ENCODE measurements at regions not wholly inside any gene's neighbourhood (a gene's known extent, or its start where the extent isn't known, plus 50 kb on each side); places are given as distances from the start of the nearest gene placed in this dataset.

DNA sequence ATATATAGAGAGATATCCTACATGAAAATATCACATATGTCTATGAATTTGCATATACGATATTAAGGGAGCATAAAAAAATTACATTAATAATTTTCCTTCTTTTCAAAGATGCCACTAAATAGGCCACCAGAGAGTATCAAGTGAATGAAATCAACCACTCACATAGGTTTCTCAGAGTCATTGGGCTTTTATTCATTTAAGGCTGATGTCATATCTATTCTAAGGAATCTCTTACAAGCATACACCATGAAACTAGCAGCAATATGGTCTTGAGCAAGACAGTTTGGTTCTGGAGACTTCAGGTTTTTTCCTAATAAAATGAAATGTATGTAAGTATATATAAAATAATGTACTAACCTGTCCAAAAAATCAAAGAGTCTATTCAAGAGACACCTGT is 420.4 kb downstream of the PLA2G4A start:
- 0 out of 2 replicates have a peak, but pooled peaks cover 3% of the 10 kb centered on the region for H3K9me3 ChIP-seq
- no peaks in the 10 kb centered on the region for H3K27me3 ChIP-seq
- no peaks in the 10 kb centered on the region for H3K4me1 ChIP-seq
- H3K4me3 ChIP-seq, result no peak overlapping the region
- H3K27ac ChIP-seq, result no peak overlapping the region
- no peaks in the 10 kb centered on the region for H3K36me3 ChIP-seq
- H4K20me1 ChIP-seq, result no peaks in the 10 kb centered on the region
- no peak for TF ChIP-seq Cebpa-rat (IDR thresholded peaks at IDR 0.05)
- no peak overlapping the region for H3K4me2 ChIP-seq
- H3K9ac ChIP-seq, result no peak overlapping the region

DNA sequence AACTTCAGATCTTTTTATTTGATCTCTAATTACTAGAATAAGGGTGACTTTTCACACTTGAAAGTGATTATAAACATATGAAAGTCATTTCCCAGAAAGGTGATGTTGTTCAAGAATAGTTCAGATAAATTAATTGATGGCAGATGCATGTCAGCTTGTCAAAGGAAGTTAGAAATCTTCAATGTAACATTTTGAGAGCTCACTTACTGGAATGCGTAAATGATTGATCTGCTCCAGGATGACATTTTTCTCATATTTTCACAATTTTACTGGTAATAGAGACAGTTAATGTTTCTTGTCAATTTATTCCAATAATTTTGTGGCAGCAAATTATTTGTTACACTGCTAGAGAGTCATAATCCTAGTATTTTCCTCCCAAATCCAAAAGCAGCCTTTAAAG is 424.2 kb downstream of the PLA2G4A start:
- H3K9me3 ChIP-seq, result no peaks in the 10 kb centered on the region
- no peak overlapping the region for H3K4me2 ChIP-seq
- no peaks in the 10 kb centered on the region for H3K36me3 ChIP-seq
- H4K20me1 ChIP-seq, result no peaks in the 10 kb centered on the region
- H3K27ac ChIP-seq, result no peak overlapping the region
- no peak for TF ChIP-seq Cebpa-rat (IDR thresholded peaks at IDR 0.05)
- H3K4me1 ChIP-seq, result no peaks in the 10 kb centered on the region
- H3K27me3 ChIP-seq, result no peaks in the 10 kb centered on the region
- no peak overlapping the region for H3K9ac ChIP-seq
- no peak overlapping the region for H3K4me3 ChIP-seq

DNA sequence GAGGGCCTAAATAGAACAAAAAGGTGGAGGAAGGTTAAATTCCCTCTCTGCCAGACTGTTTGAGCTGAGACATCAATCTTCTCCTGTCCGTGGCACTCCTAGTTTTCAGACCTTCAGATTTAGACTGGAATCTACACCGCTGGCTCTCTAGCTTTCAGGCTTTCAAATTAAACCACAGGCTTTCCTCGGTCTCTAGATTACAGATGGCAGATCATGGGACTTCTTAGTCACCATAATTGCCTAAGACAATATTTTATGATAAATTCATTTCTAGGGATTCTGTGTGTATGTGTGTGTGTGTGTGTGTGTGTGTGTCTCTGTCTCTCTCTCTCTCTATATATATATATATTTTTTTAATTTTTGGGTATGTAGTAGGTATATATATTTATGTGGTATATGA is 428.7 kb downstream of the PLA2G4A start:
- Histone ChIP-seq H3K4me1 (no peaks in the 10 kb centered on the region), H3K36me3 (no peaks in the 10 kb centered on the region), H3K27me3 (no peaks in the 10 kb centered on the region), H3K9ac (no peak overlapping the region), H3K4me3 (no peak overlapping the region), H3K9me3 (no peaks in the 10 kb centered on the region), H3K27ac (no peak overlapping the region), H4K20me1 (no peaks in the 10 kb centered on the region), H3K4me2 (no peak overlapping the region)
- TF ChIP-seq Cebpa-rat (IDR thresholded peaks at IDR 0.05), result no peak

DNA sequence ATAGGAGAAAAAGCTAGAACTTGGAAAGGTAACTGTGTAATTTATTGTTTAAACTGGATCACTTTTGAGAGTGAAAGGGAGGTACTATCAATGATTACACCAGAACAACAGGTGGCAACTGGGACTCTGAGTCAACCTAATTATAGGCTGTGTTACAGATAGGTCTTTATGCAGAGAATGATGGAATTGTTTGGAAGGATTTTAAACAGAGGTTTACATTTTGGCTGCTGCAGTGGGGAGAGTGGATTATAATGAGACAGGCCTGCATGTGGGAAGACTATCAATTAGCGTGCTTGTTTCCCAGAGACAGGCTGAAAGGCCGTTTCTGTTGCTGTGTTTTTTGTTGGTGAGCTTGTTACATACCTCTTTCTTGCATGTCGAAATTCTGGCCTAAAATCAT is 432.9 kb downstream of the PLA2G4A start:
- no peaks in the 10 kb centered on the region for H4K20me1 ChIP-seq
- TF ChIP-seq Cebpa-rat (IDR thresholded peaks at IDR 0.05), result no peak
- no peak overlapping the region for H3K27ac ChIP-seq
- H3K36me3 ChIP-seq, result no peaks in the 10 kb centered on the region
- no peaks in the 10 kb centered on the region for H3K9me3 ChIP-seq
- no peak overlapping the region for H3K4me3 ChIP-seq
- H3K4me2 ChIP-seq, result no peak overlapping the region
- H3K9ac ChIP-seq, result no peak overlapping the region
- no peaks in the 10 kb centered on the region for H3K4me1 ChIP-seq
- no peaks in the 10 kb centered on the region for H3K27me3 ChIP-seq

DNA sequence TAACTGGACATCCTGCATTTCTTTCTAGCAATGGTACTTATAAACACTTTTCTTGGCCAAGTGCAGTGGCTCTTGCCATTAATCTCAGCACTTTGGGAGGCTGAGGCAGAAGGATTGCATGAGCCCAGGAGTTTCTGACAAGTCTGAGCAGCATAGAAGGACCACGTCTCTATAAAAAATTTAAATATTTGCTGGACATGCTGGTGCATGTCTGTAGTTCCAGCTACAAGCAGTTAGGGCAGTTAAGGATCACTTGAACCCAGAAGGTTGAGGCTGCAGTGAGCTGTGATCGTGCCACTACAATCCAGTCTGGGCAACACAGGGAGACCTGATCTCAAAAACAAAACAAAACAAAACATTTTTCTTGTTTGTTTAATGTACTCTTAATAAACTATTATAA is 434.0 kb downstream of the PLA2G4A start:
- H3K27me3 ChIP-seq, result no peaks in the 10 kb centered on the region
- no peaks in the 10 kb centered on the region for H3K36me3 ChIP-seq
- no peak overlapping the region for H3K4me2 ChIP-seq
- no peaks in the 10 kb centered on the region for H4K20me1 ChIP-seq
- H3K9ac ChIP-seq, result no peak overlapping the region
- H3K4me1 ChIP-seq, result no peaks in the 10 kb centered on the region
- no peak overlapping the region for H3K27ac ChIP-seq
- H3K4me3 ChIP-seq, result no peak overlapping the region
- H3K9me3 ChIP-seq, result no peaks in the 10 kb centered on the region
- TF ChIP-seq Cebpa-rat (IDR thresholded peaks at IDR 0.05), result no peak

DNA sequence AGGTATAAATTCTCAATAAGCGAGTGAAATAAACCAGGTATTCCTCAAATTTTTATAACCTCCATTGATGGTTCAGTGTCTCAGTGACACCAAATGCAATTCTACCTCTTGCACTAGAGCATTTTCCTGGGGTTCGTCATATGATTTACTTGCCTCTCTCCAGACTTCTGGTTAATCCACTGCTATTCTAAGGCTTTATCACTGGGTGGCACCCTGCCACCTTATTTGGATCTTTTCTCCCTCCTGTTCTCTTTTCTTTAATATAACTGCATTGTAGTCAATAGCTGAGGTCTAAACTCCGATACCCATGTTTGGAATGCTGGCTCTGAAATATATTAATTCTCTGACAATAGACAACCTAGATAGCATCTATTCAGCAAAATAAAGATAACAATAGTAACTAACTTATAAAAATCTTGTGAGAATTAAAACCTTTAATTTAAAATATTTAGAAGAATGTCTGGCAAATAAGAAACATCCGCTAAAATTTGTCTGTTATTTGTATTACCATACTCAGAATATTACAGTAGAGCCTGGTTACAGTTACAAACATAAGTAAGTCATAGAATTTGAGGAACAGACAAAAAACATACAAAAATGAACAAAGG is 436.4 kb downstream of the PLA2G4A start:
- Histone ChIP-seq H3K36me3 (no peaks in the 10 kb centered on the region), H3K4me2 (no peak overlapping the region), H3K9ac (no peak overlapping the region), H3K4me1 (no peaks in the 10 kb centered on the region), H3K27me3 (no peaks in the 10 kb centered on the region), H3K4me3 (no peak overlapping the region), H3K9me3 (no peaks in the 10 kb centered on the region), H3K27ac (no peak overlapping the region), H4K20me1 (no peaks in the 10 kb centered on the region)
- no peak for TF ChIP-seq Cebpa-rat (IDR thresholded peaks at IDR 0.05)

DNA sequence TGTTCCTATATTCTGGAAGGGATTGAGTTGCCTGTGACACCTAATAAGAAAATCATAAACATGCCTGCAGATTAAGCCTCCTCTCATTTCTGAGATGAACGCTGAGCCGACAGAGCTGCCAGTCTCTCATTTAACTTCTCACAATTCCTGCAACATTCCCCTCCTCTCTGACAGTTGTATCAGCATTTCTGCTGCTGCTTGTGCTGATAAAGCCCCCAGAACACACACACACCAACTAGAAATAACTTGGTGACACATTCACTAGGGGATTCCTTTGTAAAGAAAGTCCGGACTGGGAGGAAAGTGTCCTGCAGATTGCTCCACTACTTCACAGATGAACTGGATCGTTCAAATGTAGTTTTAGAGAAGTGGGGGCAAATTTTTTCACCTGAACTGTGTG is 437.3 kb downstream of the PLA2G4A start:
- Histone ChIP-seq H3K27ac (no peak overlapping the region), H3K9ac (no peak overlapping the region), H3K9me3 (no peaks in the 10 kb centered on the region), H3K4me1 (no peaks in the 10 kb centered on the region), H3K36me3 (no peaks in the 10 kb centered on the region), H3K4me2 (no peak overlapping the region), H3K27me3 (no peaks in the 10 kb centered on the region), H3K4me3 (no peak overlapping the region), H4K20me1 (no peaks in the 10 kb centered on the region)
- no peak for TF ChIP-seq Cebpa-rat (IDR thresholded peaks at IDR 0.05)

DNA sequence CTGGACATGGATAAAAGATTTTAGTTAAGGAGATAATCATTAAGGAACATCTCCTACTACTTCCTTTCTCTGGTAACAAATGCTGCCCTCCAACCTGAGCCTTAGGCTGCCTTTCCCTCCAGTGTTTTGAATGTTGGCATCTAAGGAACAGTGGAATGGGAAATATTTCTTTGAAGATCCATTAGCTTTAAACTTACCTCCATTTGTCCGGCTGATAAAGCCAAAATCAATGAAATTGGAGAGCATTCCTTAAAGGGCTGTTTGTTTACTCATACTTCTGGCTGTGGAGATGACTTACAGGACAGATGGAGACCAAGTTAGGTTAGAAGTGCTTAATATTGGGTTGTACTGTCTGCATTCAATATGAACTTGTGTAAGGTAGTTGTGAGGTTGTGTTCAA is 439.1 kb downstream of the PLA2G4A start:
- Histone ChIP-seq H3K9ac (no peak overlapping the region), H3K9me3 (no peaks in the 10 kb centered on the region)
- no peak for TF ChIP-seq Cebpa-rat (IDR thresholded peaks at IDR 0.05)

DNA sequence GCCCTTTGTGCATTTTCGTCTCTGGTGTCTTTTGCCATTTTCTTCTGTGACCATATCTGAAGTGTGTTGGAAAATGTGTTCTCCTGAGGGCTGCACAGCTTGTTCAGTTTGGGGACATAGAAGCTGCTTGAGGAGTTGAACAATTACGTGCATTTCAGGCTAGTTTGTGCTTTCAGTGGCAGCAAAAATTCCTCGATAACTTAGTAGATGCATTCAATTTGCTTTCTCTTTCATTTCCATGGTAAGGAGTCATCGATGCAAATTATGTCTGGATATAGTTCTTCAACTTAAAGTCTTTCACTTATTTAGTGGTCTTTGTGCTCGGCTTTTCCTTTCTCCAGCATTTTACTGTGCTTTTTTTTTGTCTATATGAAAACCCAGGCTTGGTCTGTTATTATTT is 441.5 kb downstream of the PLA2G4A start:
- Histone ChIP-seq H3K27ac (no peak overlapping the region), H3K9ac (no peak overlapping the region), H3K4me2 (no peak overlapping the region), H3K4me1 (no peaks in the 10 kb centered on the region), H3K27me3 (no peaks in the 10 kb centered on the region), H3K36me3 (no peaks in the 10 kb centered on the region), H3K4me3 (no peak overlapping the region), H4K20me1 (no peaks in the 10 kb centered on the region), H3K9me3 (no peaks in the 10 kb centered on the region)
- no peak for TF ChIP-seq Cebpa-rat (IDR thresholded peaks at IDR 0.05)

More for the DNA sequence above, 439.1 kb downstream of the PLA2G4A start:
- Histone ChIP-seq H3K27me3 (no peaks in the 10 kb centered on the region), H4K20me1 (no peaks in the 10 kb centered on the region), H3K4me3 (no peak overlapping the region), H3K4me2 (no peak overlapping the region), H3K27ac (no peak overlapping the region), H3K36me3 (no peaks in the 10 kb centered on the region), H3K4me1 (no peaks in the 10 kb centered on the region)

DNA sequence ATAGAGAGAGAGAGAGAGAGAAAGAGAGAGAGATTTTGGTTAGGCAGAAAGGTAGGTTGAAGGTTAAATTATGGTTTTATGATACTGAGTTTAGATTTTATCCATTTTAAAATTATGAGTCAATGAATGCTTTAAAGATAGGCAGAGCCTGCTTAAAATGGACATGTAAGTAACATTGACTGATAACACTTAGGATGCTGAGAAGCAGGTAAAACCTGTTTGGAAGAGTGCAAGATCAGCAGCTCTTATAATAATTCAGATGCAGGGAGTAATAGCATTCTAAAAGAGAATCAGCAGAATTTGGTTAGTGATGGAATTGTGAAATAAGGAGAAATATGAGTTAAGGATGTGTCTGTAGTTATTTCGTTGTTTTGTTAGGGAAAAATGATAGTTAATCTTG is 446.6 kb downstream of the PLA2G4A start:
- Histone ChIP-seq H3K4me3 (no peak overlapping the region), H4K20me1 (no peaks in the 10 kb centered on the region), H3K4me2 (no peak overlapping the region), H3K9me3 (no peaks in the 10 kb centered on the region), H3K27ac (no peak overlapping the region), H3K36me3 (no peaks in the 10 kb centered on the region), H3K4me1 (no peaks in the 10 kb centered on the region), H3K27me3 (no peaks in the 10 kb centered on the region), H3K9ac (no peak overlapping the region)
- no peak for TF ChIP-seq Cebpa-rat (IDR thresholded peaks at IDR 0.05)

DNA sequence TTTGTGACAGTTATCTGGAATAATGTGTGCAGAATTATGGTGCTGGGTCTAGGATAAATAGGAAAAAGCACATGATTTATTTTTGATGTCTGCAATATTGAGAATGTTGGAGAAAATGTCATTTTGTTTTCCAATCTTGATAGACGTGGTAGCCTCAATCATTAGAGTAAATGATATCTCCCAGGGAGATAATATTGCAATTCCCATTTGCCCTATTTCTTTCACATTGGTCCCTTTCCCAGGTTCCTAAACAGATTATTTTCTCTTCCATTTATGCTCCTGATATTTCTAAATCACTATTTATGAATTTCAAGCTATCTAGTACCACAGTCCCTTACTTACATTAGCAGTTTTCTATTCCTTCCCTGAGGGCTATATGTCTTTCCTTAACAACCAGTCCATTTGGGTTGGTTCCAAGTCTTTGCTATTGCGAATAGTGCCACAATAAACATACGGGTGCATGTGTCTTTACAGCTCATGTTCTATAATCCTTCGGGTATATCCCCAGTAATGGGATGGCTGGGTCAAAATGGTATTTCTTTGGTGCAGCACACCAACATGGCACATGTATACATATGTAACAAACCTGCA is 447.3 kb downstream of the PLA2G4A start:
- Histone ChIP-seq H3K36me3 (no peaks in the 10 kb centered on the region), H3K4me3 (no peak overlapping the region), H3K9ac (no peak overlapping the region), H3K4me2 (no peak overlapping the region), H3K4me1 (peaks cover 2% of the 10 kb centered on the region), H3K27me3 (no peaks in the 10 kb centered on the region), H4K20me1 (no peaks in the 10 kb centered on the region), H3K27ac (no peak overlapping the region), H3K9me3 (no peaks in the 10 kb centered on the region)
- TF ChIP-seq Cebpa-rat (IDR thresholded peaks at IDR 0.05), result no peak

All from BLaER1 (cell line).